PC-3 (cell line): ENCODE measurements at regions not wholly inside any gene's neighbourhood (a gene's known extent, or its start where the extent isn't known, plus 50 kb on each side); places are given as distances from the start of the nearest gene placed in this dataset.

Experiments
- CTCF ChIP-seq: fragments of 300-600 bp; sonication (generic); conservative IDR thresholded peaks from 2 replicates; pipeline ENCODE4 v1.5.1; 2017; ENCODE audit warnings: antibody characterized with exemption, low read depth, mild to moderate bottlenecking, low read length
- EZH2 ChIP-seq: fragments of 300-600 bp; sonication (generic); IDR thresholded peaks from one replicate; pipeline ENCODE4 v1.6.1; 2017; ENCODE audit warnings: antibody characterized with exemption, mild to moderate bottlenecking, low read length; ENCODE audit not compliant: unreplicated experiment
- EZH2phosphoT487 ChIP-seq: fragments of 300-600 bp; sonication (generic); IDR thresholded peaks from 2 replicates; pipeline ENCODE4 v1.6.1; 2018; ENCODE audit warnings: mild to moderate bottlenecking, antibody characterized with exemption, low read length, borderline replicate concordance

- TF ChIP-seq CTCF, result no peak
- TF ChIP-seq EZH2phosphoT487, result no peak
- TF ChIP-seq EZH2, result no peak
These were observed 473.4 kb upstream of the PAPPA start for GRCh38 chr9:115680231-115680630.
